Stimulated activated CD4-positive, alpha-beta T cell treated with anti-CD3 and anti-CD28 coated beads, Interleukin-12 subunit alpha, Interleukin-12 subunit beta, amount 100 ng/mL, for 4 hours (primary cell): ENCODE measurements at regions not wholly inside any gene's neighbourhood (a gene's known extent, or its start where the extent isn't known, plus 50 kb on each side); places are given as distances from the start of the nearest gene placed in this dataset.
"Not testable (repeated sequence)": the region's sequence is repeated elsewhere in the genome, so short reads cannot be mapped to it uniquely, and the experiment has no call there.

Source experiments
- DNase-seq: peaks from one replicate; pipeline ENCODE4 v3.0.0-alpha.2; 2020

- no peak for DNase-seq
Measured at GRCh38 chr10:25869609-25870008, 64.4 kb upstream of the MYO3A start.

GRCh38 chr10:25874402-25874801, 59.6 kb upstream of the MYO3A start:
- not testable (repeated sequence) for DNase-seq

GRCh38 chr10:25875556-25876165, 58.4 kb upstream of the MYO3A start:
- peak; percentile 59 for DNase-seq

GRCh38 chr10:25877296-25877695, 56.7 kb upstream of the MYO3A start:
- DNase-seq = no peak
